ENCODE measurements at regions not wholly inside any gene's neighbourhood (a gene's known extent, or its start where the extent isn't known, plus 50 kb on each side); places are given as distances from the start of the nearest gene placed in this dataset.
A peak's percentile ranks its signal among the peaks of the same experiment; 100 is the strongest.
"Not testable (repeated sequence)": the region's sequence is repeated elsewhere in the genome, so short reads cannot be mapped to it uniquely, and the experiment has no call there.

GRCh38 chr1:223020770-223021169 is 122.3 kb downstream of the TLR5 start:
- Histone ChIP-seq H3K4me2 (no peak overlapping the region), H4K20me1 (ENCODE audit: low read depth) (peaks cover 9% of the 10 kb centered on the region), H3K36me3 (no peaks in the 10 kb centered on the region), H3K4me1 (peaks cover 24% of the 10 kb centered on the region), H3K27me3 (no peaks in the 10 kb centered on the region), H3F3A (ENCODE audit: low read depth) (peaks cover 28% of the 10 kb centered on the region), H3K9me3 (ENCODE audit: low read depth) (no peaks in the 10 kb centered on the region), H2AFZ (replicated peaks) (no peak overlapping the region), H3K9ac (no peak overlapping the region), H3K4me3 (no peak overlapping the region), H3K79me2 (ENCODE audit: low read depth) (no peaks in the 10 kb centered on the region), H3K27ac (no peak overlapping the region)
- TF ChIP-seq EZH2phosphoT487 (IDR thresholded peaks at IDR 0.05): no peak
- no peak for TF ChIP-seq EZH2 (IDR thresholded peaks at IDR 0.05)
- H3K27ac Mint-ChIP-seq: peak overlapping the region; percentile 69
- no peak for DNase-seq (ENCODE audit: low spot score)
- H3K36me3 Mint-ChIP-seq: peaks cover 5% of the 10 kb centered on the region
- peaks cover 48% of the 10 kb centered on the region for H3K4me1 Mint-ChIP-seq
- H3K4me3 Mint-ChIP-seq: no peak overlapping the region
- H3K27me3 Mint-ChIP-seq (ENCODE audit: insufficient read depth, low read depth): peaks cover 13% of the 10 kb centered on the region
- H3K9me3 Mint-ChIP-seq: peaks cover 23% of the 10 kb centered on the region

- peak overlapping the region; percentile 43 for H3K4me3 Mint-ChIP-seq
- no peaks in the 10 kb centered on the region for H3K36me3 ChIP-seq
- no peak overlapping the region for H3K9ac ChIP-seq
- peak; percentile 91 for DNase-seq (ENCODE audit: low spot score)
- H3K27ac ChIP-seq: peak overlapping the region; percentile 67
- peak overlapping the region; percentile 68 for H3K4me2 ChIP-seq
- peaks cover 9% of the 10 kb centered on the region for H4K20me1 ChIP-seq (ENCODE audit: low read depth)
- H3K9me3 Mint-ChIP-seq: peaks cover 13% of the 10 kb centered on the region
- H3K36me3 Mint-ChIP-seq: peaks cover 5% of the 10 kb centered on the region
- no peak overlapping the region for H2AFZ ChIP-seq (replicated peaks)
- H3F3A ChIP-seq (ENCODE audit: low read depth): peaks cover 28% of the 10 kb centered on the region
- H3K27me3 ChIP-seq: peaks cover 5% of the 10 kb centered on the region
- no peak for TF ChIP-seq CTCF (IDR thresholded peaks at IDR 0.05)
- no peak for TF ChIP-seq EZH2 (IDR thresholded peaks at IDR 0.05)
- no peak for TF ChIP-seq EZH2phosphoT487 (IDR thresholded peaks at IDR 0.05)
- H3K27ac Mint-ChIP-seq: peak overlapping the region; percentile 92
- H3K9me3 ChIP-seq (ENCODE audit: low read depth): no peaks in the 10 kb centered on the region
- H3K27me3 Mint-ChIP-seq (ENCODE audit: insufficient read depth, low read depth): peaks cover 13% of the 10 kb centered on the region
- H3K4me1 Mint-ChIP-seq: peaks cover 45% of the 10 kb centered on the region
- peak overlapping the region; percentile 16 for H3K4me3 ChIP-seq
- no peaks in the 10 kb centered on the region for H3K79me2 ChIP-seq (ENCODE audit: low read depth)
- H3K4me1 ChIP-seq: peaks cover 24% of the 10 kb centered on the region
Observed at GRCh38 chr1:223022641-223023473, 120.2 kb downstream of the TLR5 start.

- TF ChIP-seq EZH2 (IDR thresholded peaks at IDR 0.05): no peak
- TF ChIP-seq CTCF (IDR thresholded peaks at IDR 0.05): no peak
- no peak for TF ChIP-seq EZH2phosphoT487 (IDR thresholded peaks at IDR 0.05)
- Histone ChIP-seq H3K27ac (no peak overlapping the region), H3K36me3 (no peaks in the 10 kb centered on the region), H3K79me2 (ENCODE audit: low read depth) (no peaks in the 10 kb centered on the region), H3K4me3 (no peak overlapping the region), H3K9ac (no peak overlapping the region), H3K4me2 (peak overlapping the region; percentile 68), H3F3A (ENCODE audit: low read depth) (peaks cover 28% of the 10 kb centered on the region), H3K9me3 (ENCODE audit: low read depth) (no peaks in the 10 kb centered on the region), H3K4me1 (peaks cover 24% of the 10 kb centered on the region), H4K20me1 (ENCODE audit: low read depth) (peaks cover 9% of the 10 kb centered on the region), H2AFZ (replicated peaks) (no peak overlapping the region), H3K27me3 (peaks cover 12% of the 10 kb centered on the region)
- DNase-seq (ENCODE audit: low spot score): no peak
- H3K9me3 Mint-ChIP-seq: peaks cover 13% of the 10 kb centered on the region
- H3K4me3 Mint-ChIP-seq: no peak overlapping the region
- peaks cover 15% of the 10 kb centered on the region for H3K27me3 Mint-ChIP-seq (ENCODE audit: insufficient read depth, low read depth)
- H3K27ac Mint-ChIP-seq: peak overlapping the region; percentile 58
- H3K36me3 Mint-ChIP-seq: peaks cover 5% of the 10 kb centered on the region
- H3K4me1 Mint-ChIP-seq: peaks cover 45% of the 10 kb centered on the region
Observed at GRCh38 chr1:223023863-223024262, 119.2 kb downstream of the TLR5 start.

GRCh38 chr1:223024486-223024885 is 118.6 kb downstream of the TLR5 start:
- H3K27ac ChIP-seq; H4K20me1 ChIP-seq (ENCODE audit: low read depth); H3K9ac ChIP-seq; H3K9me3 Mint-ChIP-seq; H3K4me3 Mint-ChIP-seq; H3K36me3 Mint-ChIP-seq; H3K4me3 ChIP-seq; H3K36me3 ChIP-seq; H3K4me2 ChIP-seq; H3K79me2 ChIP-seq (ENCODE audit: low read depth); DNase-seq (ENCODE audit: low spot score); H2AFZ ChIP-seq (replicated peaks); H3K9me3 ChIP-seq (ENCODE audit: low read depth): not testable (repeated sequence)
- Histone ChIP-seq H3F3A (ENCODE audit: low read depth) (peaks cover 28% of the 10 kb centered on the region), H3K4me1 (peaks cover 24% of the 10 kb centered on the region), H3K27me3 (peaks cover 18% of the 10 kb centered on the region)
- peaks cover 47% of the 10 kb centered on the region for H3K4me1 Mint-ChIP-seq
- peaks cover 15% of the 10 kb centered on the region for H3K27me3 Mint-ChIP-seq (ENCODE audit: insufficient read depth, low read depth)
- H3K27ac Mint-ChIP-seq: peak overlapping the region; percentile 58

- not testable (repeated sequence) for DNase-seq (ENCODE audit: low spot score); H3K4me3 ChIP-seq; H3K27ac ChIP-seq; H3K4me3 Mint-ChIP-seq; H3K36me3 Mint-ChIP-seq; H4K20me1 ChIP-seq (ENCODE audit: low read depth); H3K9ac ChIP-seq; H3K4me2 ChIP-seq; H3K79me2 ChIP-seq (ENCODE audit: low read depth); H3K36me3 ChIP-seq; H2AFZ ChIP-seq (replicated peaks); H3K27ac Mint-ChIP-seq; H3K9me3 Mint-ChIP-seq; H3K9me3 ChIP-seq (ENCODE audit: low read depth)
- Mint-ChIP-seq H3K4me1 (peaks cover 52% of the 10 kb centered on the region), H3K27me3 (ENCODE audit: insufficient read depth, low read depth) (peaks cover 13% of the 10 kb centered on the region)
- peaks cover 31% of the 10 kb centered on the region for H3F3A ChIP-seq (ENCODE audit: low read depth)
- peaks cover 27% of the 10 kb centered on the region for H3K4me1 ChIP-seq
- peaks cover 26% of the 10 kb centered on the region for H3K27me3 ChIP-seq
Observed at GRCh38 chr1:223025190-223025734, 117.8 kb downstream of the TLR5 start.

GRCh38 chr1:223026639-223027038 is 116.4 kb downstream of the TLR5 start:
- H3K9ac ChIP-seq: not testable (repeated sequence)
- H3K27ac Mint-ChIP-seq: peak overlapping the region; percentile 1

More at GRCh38 chr1:223026639-223027038, 116.4 kb downstream of the TLR5 start:
- not testable (repeated sequence) for H3K36me3 Mint-ChIP-seq; H3K4me2 ChIP-seq; H3K27ac ChIP-seq; H3K9me3 ChIP-seq (ENCODE audit: low read depth); H3K4me3 Mint-ChIP-seq; H3K79me2 ChIP-seq (ENCODE audit: low read depth); H2AFZ ChIP-seq (replicated peaks); H3K36me3 ChIP-seq; H4K20me1 ChIP-seq (ENCODE audit: low read depth); DNase-seq (ENCODE audit: low spot score); H3K9me3 Mint-ChIP-seq; H3K4me3 ChIP-seq
- H3F3A ChIP-seq (ENCODE audit: low read depth): peaks cover 32% of the 10 kb centered on the region
- Mint-ChIP-seq H3K27me3 (ENCODE audit: insufficient read depth, low read depth) (peaks cover 16% of the 10 kb centered on the region), H3K4me1 (peaks cover 58% of the 10 kb centered on the region)
- peaks cover 36% of the 10 kb centered on the region for H3K4me1 ChIP-seq
- peaks cover 34% of the 10 kb centered on the region for H3K27me3 ChIP-seq

Measured in neural progenitor cell (in vitro differentiated cells).